ENCODE measurements at regions not wholly inside any gene's neighbourhood (a gene's known extent, or its start where the extent isn't known, plus 50 kb on each side); places are given as distances from the start of the nearest gene placed in this dataset.

GRCh38 chr22:49090853-49091135 lies 736.9 kb downstream of the BRD1 start:
- no peak for TF ChIP-seq CTCF (IDR thresholded peaks at IDR 0.05; ENCODE audit: insufficient read depth, low read length)
- no peak for TF ChIP-seq POLR2AphosphoS5 (IDR thresholded peaks at IDR 0.05; ENCODE audit: low read depth)
- TF ChIP-seq GABPA (IDR thresholded peaks at IDR 0.05; ENCODE audit: low read depth), result no peak
- TF ChIP-seq REST (IDR thresholded peaks at IDR 0.05; ENCODE audit: insufficient replicate concordance, low read depth), result no peak

All from HL-60 (cell line).